HepG2 (cell line): ENCODE measurements at regions not wholly inside any gene's neighbourhood (a gene's known extent, or its start where the extent isn't known, plus 50 kb on each side); places are given as distances from the start of the nearest gene placed in this dataset.
A peak's percentile ranks its signal among the peaks of the same experiment; 100 is the strongest.

Experiments
- GATAD2A ChIP-seq: IDR thresholded peaks from 2 replicates; pipeline ENCODE4 v1.6.1; 2016
- HHEX ChIP-seq: IDR thresholded peaks from 2 replicates; pipeline ENCODE4 v1.6.1; 2016; ENCODE audit warnings: control low read depth
- KDM4B ChIP-seq: sonication (generic); formaldehyde crosslinking; IDR thresholded peaks from 2 replicates; pipeline ENCODE4 v1.4.0; 2020; ENCODE audit warnings: missing genetic modification reagents
- MEIS1 ChIP-seq: sonication (generic); formaldehyde crosslinking; IDR thresholded peaks from 2 replicates; pipeline ENCODE4 v1.9.0; 2021; ENCODE audit warnings: mild to moderate bottlenecking, missing genetic modification reagents, moderate library complexity, borderline replicate concordance
- POLR2AphosphoS2 ChIP-seq: IDR thresholded peaks from 2 replicates; pipeline ENCODE4 v1.6.1; 2011; ENCODE audit warnings: low read depth, low read length, improper control_type of control experiment
- RFXANK ChIP-seq: IDR thresholded peaks from 2 replicates; pipeline ENCODE4 v1.6.1; 2016
- SIX1 ChIP-seq: sonication (generic); formaldehyde crosslinking; IDR thresholded peaks from 2 replicates; pipeline ENCODE4 v1.4.0; 2020; ENCODE audit warnings: missing genetic modification reagents, borderline replicate concordance
- ZFP36L2 ChIP-seq: sonication (generic); formaldehyde crosslinking; IDR thresholded peaks from 2 replicates; pipeline ENCODE4 v1.4.0; 2020; ENCODE audit warnings: missing genetic modification reagents
- ZNF570 ChIP-seq: sonication (generic); formaldehyde crosslinking; IDR thresholded peaks from 2 replicates; pipeline ENCODE4 v1.4.0; 2020; ENCODE audit warnings: mild to moderate bottlenecking, missing genetic modification reagents, borderline replicate concordance
- ZNF850 ChIP-seq: sonication (generic); formaldehyde crosslinking; conservative IDR thresholded peaks from 2 replicates; pipeline ENCODE4 v1.9.0; 2021; ENCODE audit warnings: mild to moderate bottlenecking, missing genetic modification reagents
- TF ChIP-seq, protein P1 (sequence below): sonication (generic); formaldehyde crosslinking; IDR thresholded peaks from 2 replicates; pipeline ENCODE4 v1.5.0; 2020; ENCODE audit warnings: mild to moderate bottlenecking, missing genetic modification reagents, moderate library complexity
- TF ChIP-seq, protein P2 (sequence below): sonication (generic); formaldehyde crosslinking; IDR thresholded peaks from 2 replicates; pipeline ENCODE4 v1.4.0; 2020; ENCODE audit warnings: missing genetic modification reagents, borderline replicate concordance
- TF ChIP-seq, protein P3 (sequence below): sonication (generic); formaldehyde crosslinking; IDR thresholded peaks from one replicate; pipeline ENCODE4 v1.5.1; 2020; ENCODE audit warnings: mild to moderate bottlenecking, missing genetic modification reagents; ENCODE audit errors: not compliant biosample characterization
- TF ChIP-seq, protein P4 (sequence below): sonication (generic); formaldehyde crosslinking; IDR thresholded peaks from 2 replicates; pipeline ENCODE4 v1.5.1; 2020; ENCODE audit warnings: mild to moderate bottlenecking, missing genetic modification reagents

DNA sequence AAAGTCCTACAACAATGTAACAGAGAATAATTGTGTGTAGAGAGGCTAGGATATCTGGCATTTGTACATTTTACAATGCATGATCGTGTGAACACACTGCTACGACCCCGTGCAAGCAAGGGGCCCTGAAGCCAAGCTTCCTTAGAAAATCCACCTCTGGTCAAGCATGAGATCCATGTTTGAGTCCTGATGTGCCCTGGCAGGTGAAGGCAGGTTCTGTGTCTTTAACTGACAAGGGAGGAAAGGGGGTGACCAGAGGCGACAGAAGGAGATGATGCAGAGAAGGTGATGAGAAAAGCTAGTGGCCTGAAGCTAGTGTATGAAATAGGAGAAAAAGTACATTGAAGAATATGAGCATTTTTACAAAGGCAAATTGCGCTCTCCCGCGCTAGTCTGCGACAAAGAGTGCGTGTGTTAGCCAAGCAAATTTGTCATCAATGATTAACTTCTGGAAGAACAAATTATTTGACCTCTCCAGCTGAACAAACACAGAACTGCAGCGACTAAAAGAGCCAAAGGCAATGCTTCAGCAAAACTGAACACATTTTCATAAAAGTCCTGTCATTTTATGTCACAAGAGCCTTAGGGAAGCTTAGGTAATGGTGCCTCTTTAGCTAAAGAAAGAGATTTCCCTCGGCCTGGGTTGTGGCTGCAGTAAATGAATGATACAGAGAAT lies 101.7 kb upstream of the DAPK1 start (continued):
- TF ChIP-seq, protein P1, sequence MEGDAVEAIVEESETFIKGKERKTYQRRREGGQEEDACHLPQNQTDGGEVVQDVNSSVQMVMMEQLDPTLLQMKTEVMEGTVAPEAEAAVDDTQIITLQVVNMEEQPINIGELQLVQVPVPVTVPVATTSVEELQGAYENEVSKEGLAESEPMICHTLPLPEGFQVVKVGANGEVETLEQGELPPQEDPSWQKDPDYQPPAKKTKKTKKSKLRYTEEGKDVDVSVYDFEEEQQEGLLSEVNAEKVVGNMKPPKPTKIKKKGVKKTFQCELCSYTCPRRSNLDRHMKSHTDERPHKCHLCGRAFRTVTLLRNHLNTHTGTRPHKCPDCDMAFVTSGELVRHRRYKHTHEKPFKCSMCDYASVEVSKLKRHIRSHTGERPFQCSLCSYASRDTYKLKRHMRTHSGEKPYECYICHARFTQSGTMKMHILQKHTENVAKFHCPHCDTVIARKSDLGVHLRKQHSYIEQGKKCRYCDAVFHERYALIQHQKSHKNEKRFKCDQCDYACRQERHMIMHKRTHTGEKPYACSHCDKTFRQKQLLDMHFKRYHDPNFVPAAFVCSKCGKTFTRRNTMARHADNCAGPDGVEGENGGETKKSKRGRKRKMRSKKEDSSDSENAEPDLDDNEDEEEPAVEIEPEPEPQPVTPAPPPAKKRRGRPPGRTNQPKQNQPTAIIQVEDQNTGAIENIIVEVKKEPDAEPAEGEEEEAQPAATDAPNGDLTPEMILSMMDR, result peak; percentile 19; the same call in 1 of the 2 replicates
- TF ChIP-seq POLR2AphosphoS2, result no peak
- no peak for TF ChIP-seq SIX1 (CRISPR knock-in tag)
- TF ChIP-seq MEIS1, result no peak
- no peak for TF ChIP-seq ZNF850 (CRISPR knock-in tag)
- TF ChIP-seq, protein P2, sequence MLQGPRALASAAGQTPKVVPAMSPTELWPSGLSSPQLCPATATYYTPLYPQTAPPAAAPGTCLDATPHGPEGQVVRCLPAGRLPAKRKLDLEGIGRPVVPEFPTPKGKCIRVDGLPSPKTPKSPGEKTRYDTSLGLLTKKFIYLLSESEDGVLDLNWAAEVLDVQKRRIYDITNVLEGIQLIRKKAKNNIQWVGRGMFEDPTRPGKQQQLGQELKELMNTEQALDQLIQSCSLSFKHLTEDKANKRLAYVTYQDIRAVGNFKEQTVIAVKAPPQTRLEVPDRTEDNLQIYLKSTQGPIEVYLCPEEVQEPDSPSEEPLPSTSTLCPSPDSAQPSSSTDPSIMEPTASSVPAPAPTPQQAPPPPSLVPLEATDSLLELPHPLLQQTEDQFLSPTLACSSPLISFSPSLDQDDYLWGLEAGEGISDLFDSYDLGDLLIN (CRISPR knock-in tag), result no peak
- TF ChIP-seq KDM4B, result no peak
- no peak for TF ChIP-seq ZFP36L2
- TF ChIP-seq, protein P3, sequence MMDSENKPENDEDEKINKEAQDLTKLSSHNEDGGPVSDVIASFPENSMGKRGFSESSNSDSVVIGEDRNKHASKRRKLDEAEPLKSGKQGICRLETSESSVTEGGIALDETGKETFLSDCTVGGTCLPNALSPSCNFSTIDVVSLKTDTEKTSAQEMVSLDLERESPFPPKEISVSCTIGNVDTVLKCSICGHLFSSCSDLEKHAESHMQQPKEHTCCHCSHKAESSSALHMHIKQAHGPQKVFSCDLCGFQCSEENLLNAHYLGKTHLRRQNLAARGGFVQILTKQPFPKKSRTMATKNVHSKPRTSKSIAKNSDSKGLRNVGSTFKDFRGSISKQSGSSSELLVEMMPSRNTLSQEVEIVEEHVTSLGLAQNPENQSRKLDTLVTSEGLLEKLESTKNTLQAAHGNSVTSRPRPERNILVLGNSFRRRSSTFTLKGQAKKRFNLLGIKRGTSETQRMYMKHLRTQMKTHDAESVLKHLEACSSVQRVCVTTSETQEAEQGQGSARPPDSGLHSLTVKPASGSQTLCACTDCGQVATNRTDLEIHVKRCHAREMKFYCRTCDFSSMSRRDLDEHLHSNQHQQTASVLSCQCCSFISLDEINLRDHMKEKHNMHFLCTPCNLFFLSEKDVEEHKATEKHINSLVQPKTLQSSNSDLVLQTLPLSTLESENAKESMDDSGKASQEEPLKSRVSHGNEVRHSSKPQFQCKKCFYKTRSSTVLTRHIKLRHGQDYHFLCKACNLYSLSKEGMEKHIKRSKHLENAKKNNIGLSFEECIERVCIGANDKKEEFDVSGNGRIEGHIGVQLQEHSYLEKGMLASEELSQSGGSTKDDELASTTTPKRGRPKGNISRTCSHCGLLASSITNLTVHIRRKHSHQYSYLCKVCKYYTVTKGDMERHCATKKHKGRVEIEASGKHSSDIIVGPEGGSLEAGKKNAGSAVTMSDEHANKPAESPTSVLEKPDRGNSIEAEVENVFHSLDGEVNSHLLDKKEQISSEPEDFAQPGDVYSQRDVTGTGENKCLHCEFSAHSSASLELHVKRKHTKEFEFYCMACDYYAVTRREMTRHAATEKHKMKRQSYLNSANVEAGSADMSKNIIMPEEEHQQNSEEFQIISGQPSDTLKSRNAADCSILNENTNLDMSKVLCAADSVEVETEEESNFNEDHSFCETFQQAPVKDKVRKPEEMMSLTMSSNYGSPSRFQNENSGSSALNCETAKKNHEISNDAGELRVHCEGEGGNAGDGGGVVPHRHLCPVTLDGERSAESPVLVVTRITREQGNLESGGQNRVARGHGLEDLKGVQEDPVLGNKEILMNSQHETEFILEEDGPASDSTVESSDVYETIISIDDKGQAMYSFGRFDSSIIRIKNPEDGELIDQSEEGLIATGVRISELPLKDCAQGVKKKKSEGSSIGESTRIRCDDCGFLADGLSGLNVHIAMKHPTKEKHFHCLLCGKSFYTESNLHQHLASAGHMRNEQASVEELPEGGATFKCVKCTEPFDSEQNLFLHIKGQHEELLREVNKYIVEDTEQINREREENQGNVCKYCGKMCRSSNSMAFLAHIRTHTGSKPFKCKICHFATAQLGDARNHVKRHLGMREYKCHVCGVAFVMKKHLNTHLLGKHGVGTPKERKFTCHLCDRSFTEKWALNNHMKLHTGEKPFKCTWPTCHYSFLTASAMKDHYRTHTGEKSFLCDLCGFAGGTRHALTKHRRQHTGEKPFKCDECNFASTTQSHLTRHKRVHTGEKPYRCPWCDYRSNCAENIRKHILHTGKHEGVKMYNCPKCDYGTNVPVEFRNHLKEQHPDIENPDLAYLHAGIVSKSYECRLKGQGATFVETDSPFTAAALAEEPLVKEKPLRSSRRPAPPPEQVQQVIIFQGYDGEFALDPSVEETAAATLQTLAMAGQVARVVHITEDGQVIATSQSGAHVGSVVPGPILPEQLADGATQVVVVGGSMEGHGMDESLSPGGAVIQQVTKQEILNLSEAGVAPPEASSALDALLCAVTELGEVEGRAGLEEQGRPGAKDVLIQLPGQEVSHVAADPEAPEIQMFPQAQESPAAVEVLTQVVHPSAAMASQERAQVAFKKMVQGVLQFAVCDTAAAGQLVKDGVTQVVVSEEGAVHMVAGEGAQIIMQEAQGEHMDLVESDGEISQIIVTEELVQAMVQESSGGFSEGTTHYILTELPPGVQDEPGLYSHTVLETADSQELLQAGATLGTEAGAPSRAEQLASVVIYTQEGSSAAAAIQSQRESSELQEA (CRISPR knock-in tag), result no peak
- peak; percentile 79 for TF ChIP-seq GATAD2A (CRISPR knock-in tag)
- TF ChIP-seq, protein P4, sequence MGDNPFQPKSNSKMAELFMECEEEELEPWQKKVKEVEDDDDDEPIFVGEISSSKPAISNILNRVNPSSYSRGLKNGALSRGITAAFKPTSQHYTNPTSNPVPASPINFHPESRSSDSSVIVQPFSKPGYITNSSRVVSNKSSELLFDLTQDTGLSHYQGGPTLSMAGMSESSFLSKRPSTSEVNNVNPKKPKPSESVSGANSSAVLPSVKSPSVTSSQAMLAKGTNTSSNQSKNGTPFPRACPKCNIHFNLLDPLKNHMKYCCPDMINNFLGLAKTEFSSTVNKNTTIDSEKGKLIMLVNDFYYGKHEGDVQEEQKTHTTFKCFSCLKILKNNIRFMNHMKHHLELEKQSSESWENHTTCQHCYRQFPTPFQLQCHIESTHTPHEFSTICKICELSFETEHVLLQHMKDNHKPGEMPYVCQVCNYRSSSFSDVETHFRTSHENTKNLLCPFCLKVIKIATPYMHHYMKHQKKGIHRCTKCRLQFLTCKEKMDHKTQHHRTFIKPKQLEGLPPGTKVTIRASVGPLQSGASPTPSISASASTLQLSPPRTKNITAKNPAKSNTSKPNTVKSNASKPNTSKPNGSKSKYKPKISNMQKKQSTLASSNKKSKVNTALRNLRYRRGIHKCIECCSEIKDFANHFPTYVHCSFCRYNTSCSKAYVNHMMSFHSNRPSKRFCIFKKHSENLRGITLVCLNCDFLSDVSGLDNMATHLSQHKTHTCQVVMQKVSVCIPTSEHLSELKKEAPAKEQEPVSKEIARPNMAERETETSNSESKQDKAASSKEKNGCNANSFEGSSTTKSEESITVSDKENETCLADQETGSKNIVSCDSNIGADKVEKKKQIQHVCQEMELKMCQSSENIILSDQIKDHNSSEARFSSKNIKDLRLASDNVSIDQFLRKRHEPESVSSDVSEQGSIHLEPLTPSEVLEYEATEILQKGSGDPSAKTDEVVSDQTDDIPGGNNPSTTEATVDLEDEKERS (CRISPR knock-in tag), result no peak
- TF ChIP-seq ZNF570 (CRISPR knock-in tag), result no peak
- TF ChIP-seq RFXANK (CRISPR knock-in tag), result no peak
- TF ChIP-seq HHEX, result 0 out of 2 replicates have a peak, but pooled peaks have one; percentile 20
